GM21529 (cell line): ENCODE measurements at regions not wholly inside any gene's neighbourhood (a gene's known extent, or its start where the extent isn't known, plus 50 kb on each side); places are given as distances from the start of the nearest gene placed in this dataset.

Source experiments
- ATAC-seq: cut with Tn5 transposase; IDR thresholded peaks from one replicate; pipeline ENCODE4 v1.9.1; 2021; ENCODE audit not compliant: unreplicated experiment

DNA sequence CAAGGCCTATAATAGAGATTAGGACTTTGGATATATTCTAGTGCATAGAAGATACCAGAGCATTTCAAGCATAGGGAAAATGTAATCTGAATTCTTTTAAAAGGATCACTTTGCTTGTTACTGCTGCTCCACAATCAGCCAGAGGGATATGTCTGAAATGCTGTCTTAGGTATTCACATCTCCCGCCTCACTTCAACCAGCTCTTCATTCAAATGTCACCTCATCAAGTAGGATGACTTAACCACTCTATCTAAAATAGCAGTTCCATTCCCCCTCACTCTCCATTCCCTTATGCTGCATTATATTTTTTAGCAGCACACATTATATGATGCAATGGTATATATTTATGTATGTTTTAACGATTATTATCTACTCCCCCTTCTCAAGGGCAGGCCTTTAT lies 500.3 kb upstream of the GRIA1 start:
- no peak for ATAC-seq

DNA sequence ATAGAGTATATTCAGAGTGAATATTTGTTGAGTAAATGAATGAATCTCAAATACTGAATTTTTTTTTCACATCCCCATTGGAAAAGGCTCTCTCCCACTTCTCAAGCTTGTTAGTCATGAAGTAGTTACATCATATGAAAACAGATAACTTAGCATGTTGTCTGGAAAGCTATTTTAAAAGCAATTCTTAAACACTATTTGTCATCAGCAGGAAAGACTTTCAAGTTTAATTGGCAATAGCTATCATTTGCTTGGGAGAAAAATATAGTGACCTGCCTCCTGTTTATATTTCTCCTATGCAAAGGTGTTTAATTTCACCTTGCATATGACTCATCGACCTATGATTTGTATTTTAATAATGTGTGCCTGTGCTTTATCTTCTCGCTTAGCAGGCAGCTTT lies 499.8 kb upstream of the GRIA1 start:
- no peak for ATAC-seq

DNA sequence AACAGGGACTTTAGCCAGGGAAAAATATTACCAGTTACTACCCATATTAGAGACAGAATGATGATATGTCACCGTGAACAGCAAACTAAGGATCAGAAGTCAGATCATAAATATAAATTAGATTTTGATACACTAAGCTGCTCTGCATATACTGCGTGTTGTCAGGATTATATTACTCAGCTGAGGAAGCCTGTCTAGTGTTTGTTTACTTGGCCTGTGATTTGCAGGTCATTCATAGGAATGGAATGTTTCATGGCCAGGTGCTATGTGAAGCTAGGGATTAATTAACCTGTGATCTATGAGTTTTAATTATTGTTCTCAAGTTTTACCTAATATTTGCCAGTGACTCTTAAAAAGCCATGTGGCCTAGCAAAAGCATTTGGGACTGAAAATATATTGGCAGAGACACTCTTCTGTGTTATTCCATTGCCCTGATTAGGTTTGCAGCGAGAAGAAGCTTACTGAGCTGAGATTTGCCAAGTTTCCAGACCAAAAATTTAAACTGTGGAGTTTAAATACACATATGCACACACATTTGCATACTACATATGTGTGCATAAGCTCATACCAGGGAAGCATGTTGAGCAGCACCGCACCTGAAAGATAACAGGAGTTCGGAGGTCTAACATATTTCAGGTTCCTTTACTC lies 496.3 kb upstream of the GRIA1 start:
- ATAC-seq: no peak

DNA sequence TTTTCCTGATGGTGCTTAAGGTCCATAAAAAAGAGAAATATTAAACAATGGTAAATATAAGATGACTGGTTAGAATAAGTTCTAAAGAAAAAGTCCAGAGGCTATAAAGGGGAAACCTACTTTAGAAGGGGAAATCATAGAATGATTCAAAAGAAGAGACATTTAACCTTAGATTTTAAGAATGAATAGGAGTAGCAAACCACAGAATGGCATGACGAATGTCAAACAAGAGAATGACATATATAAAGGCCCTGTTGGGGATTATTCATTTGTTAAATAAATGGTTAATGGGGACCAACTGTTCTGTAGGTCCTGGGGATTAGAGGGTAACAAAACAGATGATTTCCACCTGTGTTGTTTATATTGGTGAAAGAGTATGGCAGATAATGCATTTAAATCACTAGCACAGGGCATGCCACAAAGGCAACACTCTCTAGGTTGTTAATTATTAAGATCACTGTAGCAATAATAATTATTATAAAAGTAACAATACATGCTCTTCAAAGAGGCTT lies 495.2 kb upstream of the GRIA1 start:
- no peak for ATAC-seq

DNA sequence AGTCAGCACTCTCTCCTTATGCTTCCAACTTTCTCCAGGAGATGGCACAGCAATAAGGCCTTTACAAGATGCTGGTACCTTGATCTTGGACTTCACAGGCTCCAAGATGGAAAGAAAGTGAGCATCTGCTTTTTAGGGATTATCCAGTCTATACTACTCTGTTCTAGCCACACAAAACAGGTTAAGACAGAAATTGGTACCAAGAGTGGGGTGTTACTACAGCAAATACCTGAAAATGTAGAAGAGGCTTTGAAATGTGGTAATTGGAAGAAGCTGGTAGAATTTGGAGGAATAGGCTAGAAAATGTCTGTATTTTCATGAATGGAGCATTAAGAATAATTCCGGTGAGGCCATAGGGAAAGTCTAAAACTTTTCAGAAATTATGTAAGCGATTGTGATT lies 484.8 kb upstream of the GRIA1 start:
- ATAC-seq: no peak

DNA sequence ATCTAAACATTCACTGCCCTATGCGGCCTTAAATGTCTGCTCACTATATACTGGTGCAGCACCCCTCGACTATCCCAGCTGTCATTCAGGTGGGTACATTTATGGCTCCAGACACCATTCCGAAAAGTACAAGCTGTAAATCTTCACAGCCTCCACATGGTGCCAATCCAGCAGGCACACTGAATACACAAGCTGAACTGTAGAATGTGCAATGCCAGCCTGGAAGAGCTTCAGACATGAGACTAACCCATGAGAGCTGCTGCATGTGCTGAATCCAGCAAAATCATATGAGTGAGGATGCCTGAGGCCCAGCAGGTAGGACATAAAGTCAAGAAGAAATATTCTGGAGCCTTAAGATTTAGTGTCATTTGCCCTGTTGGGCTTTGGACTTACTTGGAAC lies 483.8 kb upstream of the GRIA1 start:
- no peak for ATAC-seq

DNA sequence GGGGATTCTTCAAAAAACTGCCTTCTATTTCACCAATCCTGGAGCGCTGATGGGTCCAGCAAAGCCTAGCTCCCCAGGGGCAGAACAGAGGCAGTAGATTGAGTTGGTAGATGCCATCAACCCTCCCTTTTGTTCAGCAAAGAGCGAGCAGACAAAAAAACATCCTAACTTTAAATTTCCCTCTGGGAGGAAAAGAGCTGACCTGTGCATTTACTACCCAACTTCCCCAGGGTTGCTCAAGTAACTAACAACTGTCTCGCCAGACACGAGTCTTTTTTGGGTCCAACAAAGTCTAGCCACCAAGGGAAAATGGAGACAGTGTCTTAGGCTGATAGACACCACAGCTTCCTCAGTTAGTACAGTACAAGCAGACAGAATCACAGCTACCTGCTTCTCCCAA lies 476.3 kb upstream of the GRIA1 start:
- no peak for ATAC-seq

DNA sequence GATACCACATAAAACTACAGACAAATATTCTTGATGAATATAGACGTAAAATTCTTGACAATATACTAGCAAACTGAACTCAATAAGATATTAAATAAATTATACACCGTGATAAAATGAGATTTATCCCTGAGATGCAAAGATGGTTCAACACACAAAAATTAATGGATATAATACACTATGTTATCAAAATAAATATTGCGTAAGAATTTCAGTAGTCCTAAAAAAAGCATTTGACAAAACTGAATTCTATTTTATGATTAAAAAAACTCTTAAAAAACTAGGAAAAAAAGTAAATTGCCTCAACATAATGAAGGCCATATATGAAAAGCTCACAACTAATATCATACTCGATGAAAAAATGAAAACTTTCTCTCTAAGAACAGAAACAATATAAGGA lies 472.3 kb upstream of the GRIA1 start:
- ATAC-seq: no peak

DNA sequence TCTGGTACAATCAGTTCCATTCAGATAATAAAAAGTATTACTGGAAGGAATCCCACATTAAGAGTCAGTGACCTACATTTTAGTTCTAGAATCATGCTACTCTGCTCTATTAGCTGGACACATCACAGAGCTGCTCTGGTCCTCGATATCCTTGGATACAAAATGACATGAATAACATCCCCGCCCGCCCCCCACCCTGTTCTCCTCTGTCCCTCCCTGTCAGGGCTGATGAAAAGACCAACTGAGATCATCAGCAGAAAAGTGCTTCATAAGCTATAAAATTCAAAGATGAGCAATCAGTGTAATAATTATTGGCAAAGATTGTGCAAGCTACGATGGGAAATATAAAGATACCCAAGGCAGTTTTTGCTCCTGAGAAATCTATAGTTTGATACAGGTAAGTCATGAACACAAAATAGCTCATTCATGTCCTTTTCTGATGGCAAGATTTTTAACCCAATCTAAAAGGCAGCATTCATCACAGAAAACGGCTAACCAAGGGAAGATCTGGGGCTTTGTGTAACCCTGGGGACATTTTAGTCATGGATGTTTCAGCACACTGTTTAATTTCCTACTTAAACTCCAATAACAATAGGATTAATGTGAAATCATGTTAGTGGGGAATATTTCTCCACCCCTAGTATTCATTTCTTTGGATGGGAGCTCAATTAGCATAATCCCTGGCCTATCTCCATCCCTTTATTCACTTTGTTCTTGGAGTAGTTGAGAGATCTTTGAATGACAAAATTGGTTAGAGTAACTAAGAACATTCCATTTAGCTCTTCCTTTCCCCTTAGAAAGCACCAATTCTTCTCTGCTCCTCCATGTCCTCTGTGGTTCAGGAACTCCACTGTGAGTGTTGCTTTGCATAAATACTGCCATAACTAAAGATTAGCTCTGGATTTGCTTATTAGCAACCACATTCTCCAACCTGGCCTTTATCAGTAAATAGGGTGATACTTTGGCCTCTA lies 459.4 kb upstream of the GRIA1 start:
- ATAC-seq: no peak

DNA sequence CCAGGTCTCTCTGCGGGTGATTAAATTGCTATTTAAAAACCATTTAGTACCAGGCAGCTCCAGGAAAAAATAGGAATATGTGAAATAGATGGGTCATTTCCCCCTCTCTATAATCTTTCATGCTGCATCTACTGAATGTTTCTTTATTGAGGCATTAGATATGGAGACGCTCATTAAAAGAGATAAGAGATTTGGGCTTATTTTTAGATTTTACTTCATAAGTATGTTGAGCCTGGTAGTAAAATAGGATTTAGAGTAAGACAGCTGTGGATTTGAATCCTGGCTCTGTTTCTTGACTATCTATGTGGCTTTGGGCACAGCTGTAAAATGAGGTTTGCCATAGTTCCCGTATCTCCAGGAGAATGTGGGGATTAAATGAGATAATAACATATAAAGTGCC lies 451.0 kb upstream of the GRIA1 start:
- ATAC-seq: no peak

DNA sequence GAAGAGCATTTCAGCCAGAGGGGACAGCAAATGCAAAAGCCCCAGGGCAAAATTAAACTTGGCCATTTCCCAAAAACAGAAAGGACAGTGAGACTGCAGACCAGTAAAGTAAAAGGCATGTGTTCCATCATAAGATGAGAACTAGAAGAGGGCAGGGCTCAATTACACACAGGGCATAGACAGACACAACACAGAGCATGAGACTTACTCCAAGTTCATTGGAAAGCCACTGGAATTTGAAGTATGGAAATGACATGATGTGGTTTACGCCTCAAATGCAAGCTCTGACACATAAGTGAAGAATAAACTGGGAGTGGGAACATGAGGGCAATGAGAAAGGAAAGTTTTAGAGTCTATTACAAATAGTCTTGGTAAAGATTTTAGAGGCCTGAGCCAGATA lies 446.6 kb upstream of the GRIA1 start:
- ATAC-seq: no peak

DNA sequence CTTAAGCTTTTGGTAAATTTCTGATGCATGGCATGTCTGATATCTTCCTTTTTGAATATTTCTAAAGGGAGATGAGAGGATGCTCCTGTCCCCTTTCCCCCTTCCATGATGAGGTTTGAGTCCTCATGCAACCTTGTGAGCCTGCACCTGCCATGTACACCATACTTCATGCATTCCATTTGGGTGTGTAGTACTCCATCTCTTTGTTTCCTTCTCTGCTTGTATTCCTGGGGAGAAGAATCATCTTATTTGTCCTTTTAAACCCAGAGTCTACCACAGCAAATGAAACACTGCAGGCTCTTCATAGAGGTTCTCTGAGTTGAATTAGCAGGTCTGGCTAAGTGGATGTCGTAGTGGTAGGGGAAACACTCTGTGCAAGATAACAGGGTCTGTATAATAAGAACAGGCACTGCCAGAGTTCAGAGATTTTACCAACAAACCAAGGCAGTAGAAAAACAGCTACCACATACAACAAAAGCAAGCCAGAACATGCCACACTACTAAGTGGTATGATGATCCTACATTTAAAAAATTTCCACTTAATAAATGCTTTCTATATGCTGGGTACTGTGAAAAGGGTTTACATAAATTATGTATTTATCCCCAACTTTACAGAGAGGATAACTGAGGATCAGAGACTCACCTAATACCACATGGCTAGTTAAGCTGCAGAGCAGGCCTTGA lies 439.8 kb upstream of the GRIA1 start:
- no peak for ATAC-seq

DNA sequence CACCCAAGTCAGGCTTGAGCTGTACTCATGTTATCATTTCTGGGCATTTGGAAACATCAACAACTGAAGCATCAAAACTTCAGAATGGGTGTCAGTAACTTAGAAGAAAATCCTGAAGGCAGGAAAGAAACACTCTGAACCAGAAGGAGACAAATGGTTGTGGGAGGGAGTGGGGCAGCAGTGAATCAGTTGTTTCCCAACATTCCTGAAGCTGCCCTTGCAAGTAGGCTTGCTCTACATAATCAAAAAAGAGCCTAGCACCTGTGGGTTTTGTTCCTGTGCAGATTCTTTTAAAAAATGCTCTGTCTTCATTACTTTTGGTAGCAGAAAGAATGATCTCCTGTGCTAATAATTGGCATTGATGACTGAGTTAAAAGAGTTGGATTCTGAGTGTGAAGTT lies 424.2 kb upstream of the GRIA1 start:
- ATAC-seq: no peak

DNA sequence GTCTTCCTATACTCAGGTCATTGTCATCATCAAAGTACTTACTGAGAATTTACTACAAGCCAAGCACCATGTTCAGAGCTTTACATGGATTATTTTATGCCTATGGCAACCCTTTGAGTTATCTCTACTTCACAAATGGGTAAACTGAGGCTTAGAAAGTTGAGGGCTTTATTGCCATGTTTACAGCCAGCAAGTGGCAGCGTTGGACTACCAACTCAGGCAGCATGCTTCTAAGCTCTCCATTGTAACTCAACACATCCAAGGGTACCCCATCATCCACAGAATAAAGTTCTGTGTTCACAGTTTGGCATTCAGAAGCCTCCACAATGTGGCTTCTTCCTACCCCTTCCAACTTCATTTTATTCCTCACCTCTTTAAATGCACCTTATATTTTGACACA lies 422.6 kb upstream of the GRIA1 start:
- ATAC-seq: no peak

DNA sequence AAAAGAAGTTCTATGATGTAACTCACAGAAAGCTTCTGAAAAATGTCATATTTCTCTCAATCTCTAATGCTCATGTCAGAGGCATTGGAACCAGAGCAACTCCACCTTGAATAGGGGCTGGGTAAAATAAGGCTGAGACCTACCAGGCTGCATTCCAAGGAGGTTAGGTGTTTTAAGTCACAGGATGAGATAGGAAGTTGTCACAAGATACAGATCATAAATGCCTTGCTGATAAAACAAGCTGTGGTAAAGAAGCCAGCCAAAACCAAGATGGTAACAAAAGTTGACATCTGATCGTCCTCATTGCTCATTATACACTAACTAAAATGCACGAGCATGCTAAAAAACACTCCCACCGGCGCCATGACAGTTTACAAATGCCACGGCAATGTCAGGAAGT lies 411.1 kb upstream of the GRIA1 start:
- no peak for ATAC-seq

DNA sequence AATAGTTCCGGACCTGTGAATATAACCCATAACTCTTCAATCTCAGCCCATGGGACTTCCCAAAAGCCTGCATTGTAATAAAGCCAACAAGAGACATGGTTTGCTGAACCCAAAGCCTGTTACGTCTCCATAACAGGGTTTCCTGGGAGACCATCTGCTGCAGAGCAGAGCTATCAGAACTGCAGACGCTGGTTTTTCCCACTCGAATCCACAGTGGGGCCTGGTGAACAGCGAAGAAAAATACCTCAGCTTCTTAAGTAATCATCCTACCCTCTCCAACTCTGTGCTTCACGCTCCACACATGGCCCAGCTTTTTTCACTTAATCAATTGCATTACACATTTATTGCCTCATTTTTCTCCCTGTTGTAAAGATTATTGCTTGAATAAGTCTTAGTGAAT lies 409.5 kb upstream of the GRIA1 start:
- ATAC-seq: no peak

DNA sequence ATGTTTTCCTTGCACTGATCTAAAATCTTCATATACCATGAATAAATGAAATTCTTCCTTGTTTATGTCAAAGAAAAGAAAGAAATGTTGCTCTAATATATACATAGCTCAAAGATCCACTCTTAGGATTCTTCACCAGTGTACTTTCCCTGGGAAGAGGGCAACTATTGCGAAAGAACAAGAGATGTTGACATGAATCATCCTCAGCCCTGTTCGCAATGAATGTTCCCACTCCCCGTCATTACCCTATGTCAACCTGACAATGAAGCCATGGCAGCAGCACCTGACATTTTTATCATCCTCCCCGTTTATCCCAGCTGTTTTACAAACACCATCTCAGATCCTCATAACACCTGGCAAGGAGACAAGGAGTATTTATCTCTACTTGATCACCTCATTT lies 409.1 kb upstream of the GRIA1 start:
- ATAC-seq: no peak

DNA sequence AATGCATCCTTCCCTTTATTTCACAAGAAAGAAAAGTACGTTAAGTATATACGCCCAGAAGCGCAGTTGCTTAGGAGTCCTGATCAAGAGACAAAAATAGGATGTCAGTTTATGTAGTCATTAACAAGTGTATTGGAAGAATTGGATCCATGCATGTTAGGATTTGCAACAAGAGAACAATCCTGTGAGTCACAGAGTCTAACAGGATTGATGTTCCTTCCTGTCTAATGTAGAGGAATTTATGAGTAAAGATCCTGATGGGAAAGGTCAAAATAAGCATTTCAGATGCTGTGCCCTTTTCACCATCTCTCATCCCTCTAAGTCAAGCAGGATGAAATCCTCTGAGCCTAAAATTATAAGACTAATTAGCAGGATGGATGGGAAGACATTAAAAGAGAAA lies 406.0 kb upstream of the GRIA1 start:
- ATAC-seq: no peak

DNA sequence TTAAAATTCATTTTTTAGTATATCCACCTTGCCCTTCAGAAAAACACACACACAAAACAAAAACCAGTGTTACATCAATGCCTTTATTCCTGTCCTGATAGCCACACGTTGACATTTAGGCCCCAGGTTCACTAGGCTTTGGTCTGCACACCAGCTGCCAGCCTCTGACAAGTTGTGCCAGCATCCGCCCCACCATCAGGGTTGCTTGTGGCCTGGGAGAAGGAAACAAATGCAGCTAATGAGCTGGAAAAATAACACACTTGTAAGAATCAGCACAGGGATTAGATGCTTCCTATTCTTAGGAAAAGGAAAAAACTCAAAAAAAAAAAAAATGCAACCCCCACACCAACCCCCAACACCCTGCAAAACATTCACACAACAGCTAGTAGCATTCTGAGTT lies 404.0 kb upstream of the GRIA1 start:
- ATAC-seq: no peak

DNA sequence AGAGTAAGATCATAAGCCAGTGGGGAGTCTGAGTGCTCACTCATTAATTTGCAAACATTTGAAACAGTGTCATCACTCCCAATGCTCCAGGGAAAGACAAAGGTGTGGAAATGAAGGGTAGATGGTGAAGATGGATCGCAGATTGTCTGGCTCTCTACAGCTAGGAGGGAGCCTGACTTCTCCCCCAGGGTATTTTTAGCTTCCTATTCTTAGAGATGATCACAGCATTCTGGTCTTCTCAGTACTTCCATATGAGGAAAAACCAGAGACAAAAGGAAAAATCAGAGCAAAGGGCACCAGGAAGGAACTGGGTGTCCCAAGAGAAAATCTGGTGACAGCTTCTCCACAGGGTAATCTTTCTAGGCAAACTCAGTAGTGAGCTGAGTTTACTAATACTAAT lies 401.9 kb upstream of the GRIA1 start:
- no peak for ATAC-seq

DNA sequence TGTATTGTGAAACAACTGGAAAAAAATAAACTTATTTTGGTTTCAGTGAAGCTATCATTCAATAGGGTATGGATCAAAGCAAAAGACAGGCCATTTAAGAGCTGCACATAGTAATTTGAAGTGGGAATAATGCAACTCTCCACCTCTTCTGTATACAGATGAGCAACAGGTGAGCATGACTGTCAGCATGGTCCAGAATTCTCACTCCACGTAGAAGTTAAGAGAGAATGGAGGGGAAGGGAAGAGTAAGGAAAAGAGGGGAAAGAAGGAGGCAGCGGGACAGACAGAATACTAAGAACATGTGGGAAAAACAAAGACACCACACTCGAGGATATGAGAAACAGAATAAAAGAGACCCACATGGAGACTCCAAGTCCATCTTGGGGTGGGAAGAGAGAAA lies 396.1 kb upstream of the GRIA1 start:
- ATAC-seq: no peak

DNA sequence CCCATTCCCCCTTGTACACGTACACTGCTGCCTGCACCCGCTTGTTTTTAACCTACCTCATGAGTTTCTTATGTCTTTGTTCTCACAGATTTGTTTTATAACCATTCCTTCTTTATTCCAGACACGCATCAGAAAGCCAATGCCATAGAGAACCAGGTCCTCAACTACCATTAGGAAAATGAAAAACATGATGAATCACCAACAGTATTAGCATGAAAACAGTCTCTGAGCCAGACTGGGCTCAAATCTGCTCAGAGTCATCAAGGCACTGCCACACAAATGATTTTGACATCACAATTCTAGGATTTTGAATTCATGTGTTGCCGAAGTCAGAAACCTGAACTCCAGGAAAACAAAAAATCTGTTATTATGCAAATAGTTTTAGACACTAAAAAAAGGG lies 394.1 kb upstream of the GRIA1 start:
- ATAC-seq: no peak
